GM18873 (cell line): ENCODE measurements at regions not wholly inside any gene's neighbourhood (a gene's known extent, or its start where the extent isn't known, plus 50 kb on each side); places are given as distances from the start of the nearest gene placed in this dataset.
"Not testable (repeated sequence)": the region's sequence is repeated elsewhere in the genome, so short reads cannot be mapped to it uniquely, and the experiment has no call there.

Experiments
- ATAC-seq: cut with Tn5 transposase; IDR thresholded peaks from one replicate; pipeline ENCODE4 v1.9.1; 2021; ENCODE audit warnings: mild to moderate bottlenecking, moderate library complexity, moderate number of reproducible peaks; ENCODE audit not compliant: unreplicated experiment, low FRiP score

GRCh38 chrX:41029332-41029731 lies 55.9 kb upstream of the USP9X start:
- ATAC-seq: no peak

GRCh38 chrX:41031256-41031967 lies 53.8 kb upstream of the USP9X start:
- ATAC-seq: no peak

GRCh38 chrX:41033299-41033698 lies 51.9 kb upstream of the USP9X start:
- ATAC-seq: no peak

GRCh38 chrX:41034902-41035301 lies 50.3 kb upstream of the USP9X start:
- not testable (repeated sequence) for ATAC-seq
